ENCODE measurements at regions not wholly inside any gene's neighbourhood (a gene's known extent, or its start where the extent isn't known, plus 50 kb on each side); places are given as distances from the start of the nearest gene placed in this dataset.

DNA sequence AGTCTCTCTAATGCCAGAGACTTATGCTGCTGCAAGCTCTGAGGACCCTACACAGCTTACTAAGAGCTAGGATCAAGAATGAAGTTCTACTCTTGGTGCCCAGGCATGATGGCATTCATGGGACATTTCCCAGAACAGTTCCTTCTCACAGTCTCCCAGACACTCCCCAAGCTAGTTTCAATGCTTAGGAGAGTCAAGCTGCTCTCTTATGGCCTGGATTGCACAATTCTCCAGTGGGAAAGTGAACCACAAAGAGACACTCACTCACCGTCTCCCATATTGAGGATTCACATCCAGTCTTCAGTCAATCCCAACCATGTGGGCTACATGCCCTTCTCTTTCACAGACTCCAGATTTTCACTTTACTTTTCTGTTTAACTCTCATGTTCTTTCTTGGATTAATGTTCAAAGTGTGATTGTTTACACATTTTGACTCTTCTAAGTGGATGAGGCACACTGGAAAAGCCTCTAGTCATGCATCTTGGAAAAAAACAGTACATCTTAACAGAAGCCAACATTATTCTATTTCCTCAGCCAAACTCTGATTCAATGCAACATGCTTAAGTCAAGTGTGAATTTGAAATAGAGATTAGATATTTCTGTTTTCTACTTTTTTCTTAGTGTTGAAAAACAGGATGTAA lies 447.8 kb upstream of the BTBD3 start:
- TF ChIP-seq, protein P1, sequence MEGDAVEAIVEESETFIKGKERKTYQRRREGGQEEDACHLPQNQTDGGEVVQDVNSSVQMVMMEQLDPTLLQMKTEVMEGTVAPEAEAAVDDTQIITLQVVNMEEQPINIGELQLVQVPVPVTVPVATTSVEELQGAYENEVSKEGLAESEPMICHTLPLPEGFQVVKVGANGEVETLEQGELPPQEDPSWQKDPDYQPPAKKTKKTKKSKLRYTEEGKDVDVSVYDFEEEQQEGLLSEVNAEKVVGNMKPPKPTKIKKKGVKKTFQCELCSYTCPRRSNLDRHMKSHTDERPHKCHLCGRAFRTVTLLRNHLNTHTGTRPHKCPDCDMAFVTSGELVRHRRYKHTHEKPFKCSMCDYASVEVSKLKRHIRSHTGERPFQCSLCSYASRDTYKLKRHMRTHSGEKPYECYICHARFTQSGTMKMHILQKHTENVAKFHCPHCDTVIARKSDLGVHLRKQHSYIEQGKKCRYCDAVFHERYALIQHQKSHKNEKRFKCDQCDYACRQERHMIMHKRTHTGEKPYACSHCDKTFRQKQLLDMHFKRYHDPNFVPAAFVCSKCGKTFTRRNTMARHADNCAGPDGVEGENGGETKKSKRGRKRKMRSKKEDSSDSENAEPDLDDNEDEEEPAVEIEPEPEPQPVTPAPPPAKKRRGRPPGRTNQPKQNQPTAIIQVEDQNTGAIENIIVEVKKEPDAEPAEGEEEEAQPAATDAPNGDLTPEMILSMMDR (IDR thresholded peaks at IDR 0.05; ENCODE audit: borderline replicate concordance), result no peak
- H3K4me3 ChIP-seq, result no peak overlapping the region
- H3K27ac ChIP-seq (replicated peaks), result no peak overlapping the region

DNA sequence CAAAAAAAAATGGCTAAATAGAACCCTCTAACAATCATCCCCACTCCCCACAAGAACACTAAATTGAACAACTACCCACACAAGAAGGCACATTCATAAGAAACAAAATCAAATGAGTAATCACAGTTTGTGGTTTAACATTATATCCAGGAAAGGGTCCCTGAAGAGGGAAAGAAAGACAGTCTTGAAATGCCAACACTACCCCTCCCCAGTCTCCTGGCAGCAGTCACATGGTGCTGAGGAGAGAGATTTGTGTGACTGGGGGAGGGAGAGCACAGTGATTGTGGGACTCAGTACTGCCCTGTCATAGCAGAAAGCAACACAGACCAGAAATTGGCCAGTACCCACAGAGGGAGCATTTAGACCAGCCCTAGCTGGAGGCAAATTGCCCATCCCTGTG lies 443.7 kb upstream of the BTBD3 start:
- H3K36me3 ChIP-seq, result no peaks in the 10 kb centered on the region
- H3K9me3 ChIP-seq (replicated peaks), result peaks cover 15% of the 10 kb centered on the region
- no peak for DNase-seq
- no peak overlapping the region for H3K4me3 ChIP-seq
- TF ChIP-seq, protein P1 (IDR thresholded peaks at IDR 0.05; ENCODE audit: borderline replicate concordance), result no peak
- H3K4me1 ChIP-seq, result no peaks in the 10 kb centered on the region
- H3K27ac ChIP-seq (replicated peaks), result no peak overlapping the region
- H3K27me3 ChIP-seq (ENCODE audit: low read depth), result no peaks in the 10 kb centered on the region
- intact Hi-C loops (cut with micrococcal nuclease), result no loop called here

More for the DNA sequence above, 447.8 kb upstream of the BTBD3 start:
- DNase-seq, result no peak
- Histone ChIP-seq H3K4me1 (no peaks in the 10 kb centered on the region), H3K9me3 (replicated peaks) (peaks cover 11% of the 10 kb centered on the region), H3K36me3 (no peaks in the 10 kb centered on the region), H3K27me3 (ENCODE audit: low read depth) (no peaks in the 10 kb centered on the region)
- intact Hi-C loops (cut with micrococcal nuclease), result no loop called here

GRCh38 chr20:11483697-11484096 lies 434.0 kb upstream of the BTBD3 start:
- TF ChIP-seq, protein P1 (IDR thresholded peaks at IDR 0.05; ENCODE audit: borderline replicate concordance), result no peak
- no peak overlapping the region for H3K27ac ChIP-seq (replicated peaks)
- H3K4me1 ChIP-seq, result no peaks in the 10 kb centered on the region
- H3K27me3 ChIP-seq (ENCODE audit: low read depth), result no peaks in the 10 kb centered on the region
- no peaks in the 10 kb centered on the region for H3K9me3 ChIP-seq (replicated peaks)
- no peak overlapping the region for H3K4me3 ChIP-seq
- no peaks in the 10 kb centered on the region for H3K36me3 ChIP-seq
- intact Hi-C loops (cut with micrococcal nuclease), result no loop called here
- DNase-seq, result no peak

DNA sequence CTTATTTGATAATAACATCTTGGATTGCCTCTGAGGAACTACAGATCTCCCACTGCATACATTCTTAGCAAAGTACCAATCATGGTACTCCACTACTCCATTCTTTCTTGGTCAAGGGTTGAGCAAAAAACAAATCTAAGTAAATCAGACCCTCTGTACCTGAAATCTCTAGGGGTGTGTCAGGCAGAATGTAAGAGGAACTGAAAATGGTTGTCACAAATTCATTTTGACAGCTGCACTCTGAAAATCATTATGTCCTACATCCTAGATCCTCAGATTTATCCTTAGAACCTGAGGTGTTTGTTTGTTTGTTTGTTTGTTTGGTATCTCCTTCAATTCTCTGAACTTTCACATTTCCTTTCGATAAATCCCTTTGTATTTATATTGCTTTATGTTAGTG lies 433.2 kb upstream of the BTBD3 start:
- Histone ChIP-seq H3K27ac (replicated peaks) (no peak overlapping the region), H3K9me3 (replicated peaks) (no peaks in the 10 kb centered on the region), H3K4me1 (no peaks in the 10 kb centered on the region), H3K36me3 (no peaks in the 10 kb centered on the region), H3K4me3 (no peak overlapping the region), H3K27me3 (ENCODE audit: low read depth) (no peaks in the 10 kb centered on the region)
- TF ChIP-seq, protein P1 (IDR thresholded peaks at IDR 0.05; ENCODE audit: borderline replicate concordance), result no peak
- no peak for DNase-seq
- intact Hi-C loops (cut with micrococcal nuclease), result no loop called here

GRCh38 chr20:11492386-11492785 lies 425.3 kb upstream of the BTBD3 start:
- no peaks in the 10 kb centered on the region for H3K27me3 ChIP-seq (ENCODE audit: low read depth)
- TF ChIP-seq, protein P1 (IDR thresholded peaks at IDR 0.05; ENCODE audit: borderline replicate concordance), result no peak
- H3K27ac ChIP-seq (replicated peaks), result no peak overlapping the region
- no peaks in the 10 kb centered on the region for H3K4me1 ChIP-seq
- no peaks in the 10 kb centered on the region for H3K9me3 ChIP-seq (replicated peaks)
- DNase-seq, result no peak
- no peaks in the 10 kb centered on the region for H3K36me3 ChIP-seq
- no peak overlapping the region for H3K4me3 ChIP-seq
- intact Hi-C loops (cut with micrococcal nuclease), result no loop called here
